ENCODE measurements at regions not wholly inside any gene's neighbourhood (a gene's known extent, or its start where the extent isn't known, plus 50 kb on each side); places are given as distances from the start of the nearest gene placed in this dataset.

DNA sequence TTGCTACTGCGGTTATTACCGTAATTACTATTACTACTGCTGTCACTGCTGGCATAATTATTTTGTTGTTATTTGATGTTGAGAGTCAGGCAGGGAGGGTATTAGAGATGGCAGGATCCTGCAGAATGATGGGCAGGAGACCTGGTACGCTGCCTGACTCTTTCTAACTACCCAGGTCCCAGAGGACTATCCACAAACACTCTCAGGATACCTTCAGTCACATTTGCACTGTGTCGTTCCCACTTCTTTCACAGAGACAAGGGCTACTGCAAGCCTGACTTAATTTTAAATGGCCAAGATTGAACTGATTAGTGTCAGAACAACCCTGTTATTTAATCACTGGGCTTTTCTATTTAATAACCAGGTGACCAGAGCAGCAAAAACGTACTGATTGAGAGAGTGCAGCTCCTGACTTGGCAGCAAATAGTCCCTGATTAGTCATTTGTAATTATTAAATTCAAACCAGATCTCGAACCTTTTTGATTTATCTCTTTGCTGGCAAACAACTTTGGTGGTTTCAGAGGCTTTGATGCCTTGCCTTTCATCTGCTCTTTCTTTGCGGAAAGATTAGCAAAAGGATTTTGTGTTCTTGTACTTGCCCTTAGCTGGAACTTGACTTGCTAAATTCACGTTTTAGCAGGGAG is 88.8 kb upstream of the ARHGEF3 start:
- H3K9me3 ChIP-seq: no peaks in the 10 kb centered on the region
- H3K4me1 ChIP-seq: no peaks in the 10 kb centered on the region
- H3K36me3 ChIP-seq: no peaks in the 10 kb centered on the region
- TF ChIP-seq, protein P1, sequence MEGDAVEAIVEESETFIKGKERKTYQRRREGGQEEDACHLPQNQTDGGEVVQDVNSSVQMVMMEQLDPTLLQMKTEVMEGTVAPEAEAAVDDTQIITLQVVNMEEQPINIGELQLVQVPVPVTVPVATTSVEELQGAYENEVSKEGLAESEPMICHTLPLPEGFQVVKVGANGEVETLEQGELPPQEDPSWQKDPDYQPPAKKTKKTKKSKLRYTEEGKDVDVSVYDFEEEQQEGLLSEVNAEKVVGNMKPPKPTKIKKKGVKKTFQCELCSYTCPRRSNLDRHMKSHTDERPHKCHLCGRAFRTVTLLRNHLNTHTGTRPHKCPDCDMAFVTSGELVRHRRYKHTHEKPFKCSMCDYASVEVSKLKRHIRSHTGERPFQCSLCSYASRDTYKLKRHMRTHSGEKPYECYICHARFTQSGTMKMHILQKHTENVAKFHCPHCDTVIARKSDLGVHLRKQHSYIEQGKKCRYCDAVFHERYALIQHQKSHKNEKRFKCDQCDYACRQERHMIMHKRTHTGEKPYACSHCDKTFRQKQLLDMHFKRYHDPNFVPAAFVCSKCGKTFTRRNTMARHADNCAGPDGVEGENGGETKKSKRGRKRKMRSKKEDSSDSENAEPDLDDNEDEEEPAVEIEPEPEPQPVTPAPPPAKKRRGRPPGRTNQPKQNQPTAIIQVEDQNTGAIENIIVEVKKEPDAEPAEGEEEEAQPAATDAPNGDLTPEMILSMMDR (IDR thresholded peaks at IDR 0.05): no peak
- no peak overlapping the region for H3K27ac ChIP-seq
- no peak overlapping the region for H3K4me3 ChIP-seq
- intact Hi-C loops (cut with DNase I; ENCODE audit: low total_unique reads): no loop called here
- no peaks in the 10 kb centered on the region for H3K27me3 ChIP-seq
- no peak for DNase-seq

DNA sequence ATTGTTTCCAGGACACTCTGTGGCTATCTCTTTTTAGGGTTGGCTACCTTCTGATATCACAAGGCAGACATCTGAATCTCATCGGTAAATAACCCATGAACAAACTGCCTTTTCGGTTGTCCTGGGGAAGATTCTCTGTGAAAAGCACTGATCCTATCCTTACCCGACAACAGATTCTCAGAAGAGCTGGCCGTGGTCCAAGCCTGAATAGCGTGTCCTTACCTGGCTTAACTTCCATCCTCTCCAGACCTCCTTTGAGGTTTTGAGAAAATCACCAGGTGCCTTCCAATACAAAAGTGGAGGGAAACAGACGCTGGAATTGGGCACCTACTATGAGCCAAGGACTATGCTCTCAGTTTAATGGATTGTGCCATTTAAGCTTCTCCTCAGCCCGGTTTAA is 87.4 kb upstream of the ARHGEF3 start:
- TF ChIP-seq, protein P1 (IDR thresholded peaks at IDR 0.05): no peak
- intact Hi-C loops (cut with DNase I; ENCODE audit: low total_unique reads): no loop called here

DNA sequence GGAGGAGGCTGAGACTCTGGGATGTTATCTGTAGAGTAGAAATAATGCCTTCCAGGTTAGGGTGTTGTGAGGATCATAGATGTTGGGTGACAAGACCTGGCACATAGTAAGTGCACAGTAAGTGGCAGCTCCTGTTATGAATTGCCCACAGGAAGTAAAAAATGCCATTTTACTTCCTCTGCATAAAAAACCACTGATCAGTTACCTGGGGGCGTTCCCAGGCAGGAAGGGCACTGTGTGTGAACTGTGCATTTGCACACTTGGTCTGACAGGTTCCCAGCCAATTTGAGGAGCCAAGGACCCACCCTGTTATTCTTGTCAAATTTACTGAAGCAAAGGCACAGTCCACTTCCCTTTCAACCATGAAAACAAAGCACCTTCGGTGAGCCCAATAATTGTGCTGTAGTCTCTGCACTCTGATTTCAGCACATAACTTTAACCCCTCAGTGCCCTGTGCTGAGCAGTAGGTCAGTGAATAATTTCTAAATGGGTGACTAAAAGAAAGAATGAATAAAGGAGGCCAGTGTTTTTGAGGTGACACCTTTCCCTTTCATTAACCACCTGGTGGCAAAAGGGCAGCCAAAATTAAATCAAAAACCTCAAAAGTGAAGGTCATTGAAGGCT is 85.8 kb upstream of the ARHGEF3 start:
- Histone ChIP-seq H3K36me3 (no peaks in the 10 kb centered on the region), H3K27me3 (no peaks in the 10 kb centered on the region), H3K27ac (no peak overlapping the region), H3K9me3 (no peaks in the 10 kb centered on the region), H3K4me1 (no peaks in the 10 kb centered on the region), H3K4me3 (no peak overlapping the region)
- intact Hi-C loops (cut with DNase I; ENCODE audit: low total_unique reads): no loop called here
- DNase-seq: no peak
- TF ChIP-seq, protein P1 (IDR thresholded peaks at IDR 0.05): no peak

More for the DNA sequence above, 87.4 kb upstream of the ARHGEF3 start:
- Histone ChIP-seq H3K9me3 (no peaks in the 10 kb centered on the region), H3K36me3 (no peaks in the 10 kb centered on the region), H3K27me3 (no peaks in the 10 kb centered on the region), H3K4me3 (no peak overlapping the region), H3K27ac (no peak overlapping the region), H3K4me1 (no peaks in the 10 kb centered on the region)
- no peak for DNase-seq

DNA sequence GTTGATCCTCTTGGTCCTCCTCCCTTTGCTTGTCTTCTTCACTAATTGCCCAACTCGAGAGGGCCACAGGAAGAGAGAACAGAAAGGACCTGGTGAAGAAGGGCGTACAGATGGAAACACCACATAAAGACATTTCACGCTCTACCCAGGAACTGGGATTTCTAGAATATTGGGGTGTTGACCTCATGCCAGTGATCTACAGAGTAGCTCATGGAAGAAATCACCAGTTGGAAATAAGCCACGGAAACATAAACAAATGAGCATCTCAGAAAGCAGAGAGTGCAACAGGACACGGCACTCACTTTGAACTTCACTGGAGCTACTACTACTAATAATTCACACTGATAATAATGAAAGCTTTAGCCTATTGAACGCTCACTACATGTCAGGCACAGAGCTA is 84.6 kb upstream of the ARHGEF3 start:
- intact Hi-C loops (cut with DNase I; ENCODE audit: low total_unique reads): no loop called here

DNA sequence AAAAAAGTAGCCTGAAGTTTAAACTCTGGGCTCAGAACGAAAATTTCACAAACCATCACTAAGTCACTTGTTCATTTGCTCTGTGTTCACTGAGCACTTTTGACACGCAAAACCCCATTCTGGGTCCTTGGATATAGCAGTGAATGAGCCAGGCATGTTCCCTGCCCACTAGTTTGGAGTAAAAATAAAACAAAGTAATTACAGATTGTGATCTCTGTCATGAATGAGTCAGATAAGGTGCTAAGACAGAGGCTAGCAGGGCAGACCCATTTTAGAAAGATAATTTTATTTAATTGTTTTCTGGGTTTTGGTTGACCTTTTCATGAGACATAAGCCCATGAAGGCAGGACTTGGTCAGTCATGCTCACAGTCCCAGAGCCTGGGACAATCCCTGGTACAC is 84.1 kb upstream of the ARHGEF3 start:
- H3K9me3 ChIP-seq: no peaks in the 10 kb centered on the region
- TF ChIP-seq, protein P1 (IDR thresholded peaks at IDR 0.05): no peak
- no peaks in the 10 kb centered on the region for H3K36me3 ChIP-seq
- no peak for DNase-seq
- no peak overlapping the region for H3K4me3 ChIP-seq
- no peaks in the 10 kb centered on the region for H3K27me3 ChIP-seq
- no peaks in the 10 kb centered on the region for H3K4me1 ChIP-seq
- H3K27ac ChIP-seq: no peak overlapping the region
- intact Hi-C loops (cut with DNase I; ENCODE audit: low total_unique reads): no loop called here

More for the DNA sequence above, 84.6 kb upstream of the ARHGEF3 start:
- H3K27me3 ChIP-seq: no peaks in the 10 kb centered on the region
- H3K27ac ChIP-seq: no peak overlapping the region
- H3K9me3 ChIP-seq: no peaks in the 10 kb centered on the region
- H3K4me3 ChIP-seq: no peak overlapping the region
- TF ChIP-seq, protein P1 (IDR thresholded peaks at IDR 0.05): no peak
- H3K36me3 ChIP-seq: no peaks in the 10 kb centered on the region
- DNase-seq: no peak
- H3K4me1 ChIP-seq: no peaks in the 10 kb centered on the region
